GM21447 (cell line): ENCODE measurements at regions not wholly inside any gene's neighbourhood (a gene's known extent, or its start where the extent isn't known, plus 50 kb on each side); places are given as distances from the start of the nearest gene placed in this dataset.

Source experiments
- ATAC-seq: cut with Tn5 transposase; IDR thresholded peaks from one replicate; pipeline ENCODE4 v1.9.1; 2021; ENCODE audit not compliant: unreplicated experiment

- ATAC-seq: no peak
Measured at GRCh38 chr10:83564889-83565588, 574.3 kb upstream of the GHITM start.

- ATAC-seq: no peak
Measured at GRCh38 chr10:83572036-83572435, 567.3 kb upstream of the GHITM start.

GRCh38 chr10:83574770-83575169 is 564.5 kb upstream of the GHITM start:
- no peak for ATAC-seq

- ATAC-seq: no peak
Measured at GRCh38 chr10:83577421-83577820, 561.9 kb upstream of the GHITM start.

- ATAC-seq: no peak
Measured at GRCh38 chr10:83580373-83581012, 558.8 kb upstream of the GHITM start.

GRCh38 chr10:83582407-83583095 is 556.8 kb upstream of the GHITM start:
- ATAC-seq: no peak

- ATAC-seq: no peak
Measured at GRCh38 chr10:83585686-83586085, 553.6 kb upstream of the GHITM start.

- ATAC-seq: no peak
Measured at GRCh38 chr10:83592337-83592935, 546.9 kb upstream of the GHITM start.

GRCh38 chr10:83603708-83604107 is 535.6 kb upstream of the GHITM start:
- ATAC-seq: peak; percentile 93

GRCh38 chr10:83605783-83606630 is 533.3 kb upstream of the GHITM start:
- ATAC-seq: no peak

GRCh38 chr10:83607959-83608745 is 531.2 kb upstream of the GHITM start:
- ATAC-seq: no peak

GRCh38 chr10:83612050-83612449 is 527.3 kb upstream of the GHITM start:
- ATAC-seq: no peak

GRCh38 chr10:83612746-83613145 is 526.6 kb upstream of the GHITM start:
- no peak for ATAC-seq

- no peak for ATAC-seq
Measured at GRCh38 chr10:83617172-83617571, 522.1 kb upstream of the GHITM start.

GRCh38 chr10:83617692-83618545 is 521.4 kb upstream of the GHITM start:
- ATAC-seq: no peak

GRCh38 chr10:83625831-83626360 is 513.4 kb upstream of the GHITM start:
- no peak for ATAC-seq

GRCh38 chr10:83632701-83633100 is 506.6 kb upstream of the GHITM start:
- no peak for ATAC-seq

GRCh38 chr10:83633547-83633946 is 505.8 kb upstream of the GHITM start:
- no peak for ATAC-seq

GRCh38 chr10:83636826-83637225 is 502.5 kb upstream of the GHITM start:
- ATAC-seq: no peak
